Activated T-cell treated with anti-CD3 and anti-CD28 coated beads for 48 hours (primary cell): ENCODE measurements at regions not wholly inside any gene's neighbourhood (a gene's known extent, or its start where the extent isn't known, plus 50 kb on each side); places are given as distances from the start of the nearest gene placed in this dataset.
"Not testable (repeated sequence)": the region's sequence is repeated elsewhere in the genome, so short reads cannot be mapped to it uniquely, and the experiment has no call there.

Source experiments
- DNase-seq: peaks from one replicate; pipeline ENCODE4 v3.0.0-alpha.2; 2020; ENCODE audit warnings: low read depth

GRCh38 chr14:89486961-89487360 is 69.9 kb upstream of the FOXN3 start:
- DNase-seq: no peak

GRCh38 chr14:89486505-89486904 is 69.5 kb upstream of the FOXN3 start:
- no peak for DNase-seq

- DNase-seq: no peak
Measured at GRCh38 chr14:89485264-89485663, 68.2 kb upstream of the FOXN3 start.

- no peak for DNase-seq
Measured at GRCh38 chr14:89484051-89484844, 67.2 kb upstream of the FOXN3 start.

- no peak for DNase-seq
Measured at GRCh38 chr14:89481196-89481595, 64.2 kb upstream of the FOXN3 start.

GRCh38 chr14:89480278-89480677 is 63.2 kb upstream of the FOXN3 start:
- DNase-seq: no peak

- DNase-seq: no peak
Measured at GRCh38 chr14:89479802-89480201, 62.8 kb upstream of the FOXN3 start.

- DNase-seq: no peak
Measured at GRCh38 chr14:89477391-89477790, 60.4 kb upstream of the FOXN3 start.

GRCh38 chr14:89476354-89476896 is 59.4 kb upstream of the FOXN3 start:
- no peak for DNase-seq

GRCh38 chr14:89474464-89474863 is 57.4 kb upstream of the FOXN3 start:
- no peak for DNase-seq

- no peak for DNase-seq
Measured at GRCh38 chr14:89473989-89474388, 57.0 kb upstream of the FOXN3 start.

- DNase-seq: no peak
Measured at GRCh38 chr14:89473569-89473968, 56.5 kb upstream of the FOXN3 start.

- DNase-seq: no peak
Measured at GRCh38 chr14:89470401-89470800, 53.4 kb upstream of the FOXN3 start.

- DNase-seq: no peak
Measured at GRCh38 chr14:89469210-89470198, 52.5 kb upstream of the FOXN3 start.

- no peak for DNase-seq
Measured at GRCh38 chr14:89468566-89468965, 51.5 kb upstream of the FOXN3 start.

GRCh38 chr14:89468030-89468429 is 51.0 kb upstream of the FOXN3 start:
- DNase-seq: not testable (repeated sequence)

GRCh38 chr14:89466944-89467343 is 49.9 kb upstream of the FOXN3 start:
- DNase-seq: no peak
